DOHH2 (cell line): ENCODE measurements at regions not wholly inside any gene's neighbourhood (a gene's known extent, or its start where the extent isn't known, plus 50 kb on each side); places are given as distances from the start of the nearest gene placed in this dataset.

Experiments
- EZH2phosphoT487 ChIP-seq: fragments of 200-600 bp; sonication (generic); IDR thresholded peaks from 2 replicates; pipeline ENCODE4 v1.6.1; 2017; ENCODE audit warnings: borderline replicate concordance, mild to moderate bottlenecking, antibody characterized with exemption, low read length, moderate library complexity, mixed read lengths
- TF ChIP-seq, protein P1 (sequence below): fragments of 200-600 bp; sonication (generic); IDR thresholded peaks from one replicate; pipeline ENCODE4 v1.5.1; 2014; ENCODE audit warnings: antibody characterized with exemption, mild to moderate bottlenecking, low read depth, low read length; ENCODE audit not compliant: poor library complexity, severe bottlenecking

DNA sequence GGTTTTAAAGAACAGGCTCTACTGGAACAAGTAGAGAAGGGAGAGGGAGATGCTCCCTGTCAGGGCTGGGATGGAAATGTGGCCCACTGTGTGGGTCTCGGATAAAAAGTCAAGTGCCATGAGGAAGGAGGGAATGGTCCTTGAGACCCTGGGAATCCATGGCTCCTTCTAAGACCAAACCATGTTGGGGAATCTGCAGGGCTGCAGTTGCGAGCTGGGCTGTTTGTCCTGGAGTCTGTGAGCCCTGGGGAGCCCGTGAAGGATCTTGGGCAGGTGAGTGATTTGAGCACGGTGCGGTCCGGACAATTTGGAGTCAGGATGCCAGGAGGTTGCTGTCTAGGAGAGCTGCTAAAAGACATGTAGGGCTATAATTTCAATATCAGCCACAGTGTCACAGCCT is 359.4 kb downstream of the FGF9 start:
- TF ChIP-seq, protein P1, sequence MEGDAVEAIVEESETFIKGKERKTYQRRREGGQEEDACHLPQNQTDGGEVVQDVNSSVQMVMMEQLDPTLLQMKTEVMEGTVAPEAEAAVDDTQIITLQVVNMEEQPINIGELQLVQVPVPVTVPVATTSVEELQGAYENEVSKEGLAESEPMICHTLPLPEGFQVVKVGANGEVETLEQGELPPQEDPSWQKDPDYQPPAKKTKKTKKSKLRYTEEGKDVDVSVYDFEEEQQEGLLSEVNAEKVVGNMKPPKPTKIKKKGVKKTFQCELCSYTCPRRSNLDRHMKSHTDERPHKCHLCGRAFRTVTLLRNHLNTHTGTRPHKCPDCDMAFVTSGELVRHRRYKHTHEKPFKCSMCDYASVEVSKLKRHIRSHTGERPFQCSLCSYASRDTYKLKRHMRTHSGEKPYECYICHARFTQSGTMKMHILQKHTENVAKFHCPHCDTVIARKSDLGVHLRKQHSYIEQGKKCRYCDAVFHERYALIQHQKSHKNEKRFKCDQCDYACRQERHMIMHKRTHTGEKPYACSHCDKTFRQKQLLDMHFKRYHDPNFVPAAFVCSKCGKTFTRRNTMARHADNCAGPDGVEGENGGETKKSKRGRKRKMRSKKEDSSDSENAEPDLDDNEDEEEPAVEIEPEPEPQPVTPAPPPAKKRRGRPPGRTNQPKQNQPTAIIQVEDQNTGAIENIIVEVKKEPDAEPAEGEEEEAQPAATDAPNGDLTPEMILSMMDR: no peak
- TF ChIP-seq EZH2phosphoT487: no peak
